ENCODE measurements at regions not wholly inside any gene's neighbourhood (a gene's known extent, or its start where the extent isn't known, plus 50 kb on each side); places are given as distances from the start of the nearest gene placed in this dataset.

DNA sequence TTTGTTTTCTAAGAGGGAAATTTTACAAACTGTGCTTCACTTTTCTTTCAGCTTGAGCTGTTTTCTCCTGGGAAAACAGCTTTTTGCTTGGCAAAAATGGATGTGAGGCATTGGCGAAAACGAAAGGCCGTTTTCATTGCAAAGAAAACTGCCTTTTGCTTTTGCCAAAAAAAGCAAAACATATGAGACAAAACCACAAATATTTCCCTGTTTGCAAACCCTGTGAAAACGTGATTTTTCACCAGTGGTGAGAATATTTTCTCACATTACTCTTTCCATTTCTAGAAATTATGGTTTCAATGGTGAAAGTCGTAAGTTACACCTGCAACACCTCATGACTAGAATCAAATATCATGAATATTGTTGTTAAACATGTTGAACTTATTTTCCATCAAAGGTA is 74.0 kb upstream of the ZBTB18 start:
- no peak for DNase-seq (ENCODE audit: low spot score)
- H3K27ac ChIP-seq: no peak overlapping the region

DNA sequence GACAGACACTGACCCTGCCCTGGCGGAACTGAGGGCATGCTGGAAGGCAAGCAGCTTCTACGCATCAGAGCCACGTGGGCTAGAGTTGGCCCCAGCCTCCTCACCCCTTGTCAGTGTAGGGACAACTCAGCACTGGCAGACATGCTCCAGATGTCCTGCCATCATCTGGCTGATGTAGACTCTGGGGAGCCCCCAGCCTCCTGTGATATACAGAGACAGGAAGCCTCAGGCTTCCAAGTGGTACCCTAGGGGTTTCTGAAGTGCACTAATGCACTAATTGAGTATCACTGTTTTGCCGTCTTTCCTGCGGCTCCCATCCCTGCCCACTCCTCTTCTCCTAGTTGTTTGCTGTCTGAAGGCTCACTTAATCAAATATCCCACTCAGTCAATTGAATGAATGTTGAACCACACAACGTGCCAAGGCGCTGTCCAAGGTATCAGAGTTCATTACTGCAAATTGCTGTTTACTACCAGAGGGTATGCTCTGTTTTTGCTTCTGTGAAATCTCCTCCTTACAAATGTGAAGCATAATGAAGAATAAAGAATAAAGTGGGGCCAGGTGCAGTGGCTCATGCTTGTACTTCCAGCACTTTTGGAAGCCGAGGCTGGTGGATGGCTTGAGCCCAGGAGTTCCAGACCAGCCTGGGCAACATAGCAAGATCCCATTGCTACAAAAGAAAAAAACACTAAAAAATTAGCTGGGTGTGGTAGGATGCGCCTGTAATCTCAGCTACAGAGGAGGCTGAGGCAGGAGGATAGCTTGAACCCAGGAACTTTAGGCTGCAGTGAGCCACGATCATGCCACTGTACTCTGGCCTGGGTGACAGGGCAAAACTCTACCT is 76.4 kb upstream of the ZBTB18 start:
- no peak overlapping the region for H3K27ac ChIP-seq
- H3K4me3 ChIP-seq: no peak overlapping the region
- DNase-seq (ENCODE audit: low spot score): no peak
- TF ChIP-seq, protein P1, sequence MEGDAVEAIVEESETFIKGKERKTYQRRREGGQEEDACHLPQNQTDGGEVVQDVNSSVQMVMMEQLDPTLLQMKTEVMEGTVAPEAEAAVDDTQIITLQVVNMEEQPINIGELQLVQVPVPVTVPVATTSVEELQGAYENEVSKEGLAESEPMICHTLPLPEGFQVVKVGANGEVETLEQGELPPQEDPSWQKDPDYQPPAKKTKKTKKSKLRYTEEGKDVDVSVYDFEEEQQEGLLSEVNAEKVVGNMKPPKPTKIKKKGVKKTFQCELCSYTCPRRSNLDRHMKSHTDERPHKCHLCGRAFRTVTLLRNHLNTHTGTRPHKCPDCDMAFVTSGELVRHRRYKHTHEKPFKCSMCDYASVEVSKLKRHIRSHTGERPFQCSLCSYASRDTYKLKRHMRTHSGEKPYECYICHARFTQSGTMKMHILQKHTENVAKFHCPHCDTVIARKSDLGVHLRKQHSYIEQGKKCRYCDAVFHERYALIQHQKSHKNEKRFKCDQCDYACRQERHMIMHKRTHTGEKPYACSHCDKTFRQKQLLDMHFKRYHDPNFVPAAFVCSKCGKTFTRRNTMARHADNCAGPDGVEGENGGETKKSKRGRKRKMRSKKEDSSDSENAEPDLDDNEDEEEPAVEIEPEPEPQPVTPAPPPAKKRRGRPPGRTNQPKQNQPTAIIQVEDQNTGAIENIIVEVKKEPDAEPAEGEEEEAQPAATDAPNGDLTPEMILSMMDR (IDR thresholded peaks at IDR 0.05): no peak

More for the DNA sequence above, 74.0 kb upstream of the ZBTB18 start:
- TF ChIP-seq, protein P1 (IDR thresholded peaks at IDR 0.05): no peak
- H3K4me3 ChIP-seq: no peak overlapping the region

DNA sequence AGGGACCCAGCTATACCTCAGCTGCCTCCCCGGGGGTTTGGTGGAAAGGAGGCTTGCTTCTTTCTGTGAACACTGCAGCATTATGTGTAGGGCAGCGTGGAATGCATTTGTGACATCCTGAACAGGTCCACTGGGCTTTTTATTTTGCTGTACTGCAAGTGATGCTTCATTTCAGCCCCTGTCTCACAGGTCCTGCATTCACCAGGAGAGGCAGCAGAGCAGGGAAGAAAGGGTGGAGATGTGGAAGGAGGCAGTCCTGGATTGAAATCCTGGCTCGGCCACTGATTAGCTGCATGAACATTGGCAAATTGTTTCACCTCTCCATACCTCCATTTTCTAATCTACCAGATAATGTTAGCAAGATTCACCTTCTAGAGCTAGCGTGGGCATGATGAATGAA is 77.9 kb upstream of the ZBTB18 start:
- no peak overlapping the region for H3K4me3 ChIP-seq
- H3K27ac ChIP-seq: no peak overlapping the region
- TF ChIP-seq, protein P1 (IDR thresholded peaks at IDR 0.05): no peak

DNA sequence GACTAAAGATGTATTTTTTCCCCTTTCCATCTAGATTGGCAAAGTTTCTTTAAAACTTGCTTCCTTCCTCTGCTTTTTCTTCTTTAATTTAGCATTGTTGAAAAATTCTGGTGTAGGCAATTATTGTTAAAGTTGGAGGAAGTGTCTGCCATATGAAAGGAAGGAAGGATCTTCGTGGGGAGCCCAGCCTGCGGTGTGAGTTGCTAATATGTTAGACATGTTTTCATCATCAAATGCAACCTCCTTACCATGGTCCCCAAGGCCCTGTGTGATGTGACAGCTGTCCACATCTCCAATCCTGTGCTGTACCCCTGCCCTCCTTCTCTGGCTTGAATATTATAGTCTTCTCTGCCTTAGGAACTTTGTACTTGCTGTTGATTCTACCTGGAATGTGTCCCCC is 81.0 kb upstream of the ZBTB18 start:
- Histone ChIP-seq H3K4me3 (no peak overlapping the region), H3K27ac (no peak overlapping the region)
- no peak for DNase-seq (ENCODE audit: low spot score)
- TF ChIP-seq, protein P1 (IDR thresholded peaks at IDR 0.05): no peak

More for the DNA sequence above, 77.9 kb upstream of the ZBTB18 start:
- DNase-seq (ENCODE audit: low spot score): no peak

DNA sequence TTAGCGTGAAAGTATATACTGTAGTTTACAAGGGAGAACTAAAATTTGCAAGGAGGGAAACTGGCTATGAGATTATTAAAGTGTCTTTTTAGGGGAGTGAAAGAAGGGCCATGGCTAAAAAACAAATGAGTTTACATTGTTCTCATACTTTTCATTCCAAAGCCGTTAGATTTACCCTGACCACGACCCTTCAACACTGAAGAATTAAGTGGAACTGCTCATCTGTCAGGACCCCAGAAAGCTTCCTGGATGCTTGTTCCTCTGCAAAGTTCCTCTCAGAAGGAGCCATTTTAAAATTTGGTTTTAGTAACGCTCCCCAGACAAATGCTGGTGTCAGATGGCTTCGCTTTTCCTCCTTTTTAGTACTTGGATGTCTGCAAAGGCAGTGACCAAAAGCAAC is 82.7 kb upstream of the ZBTB18 start:
- DNase-seq (ENCODE audit: low spot score): no peak
- no peak overlapping the region for H3K27ac ChIP-seq
- no peak overlapping the region for H3K4me3 ChIP-seq
- TF ChIP-seq, protein P1 (IDR thresholded peaks at IDR 0.05): no peak

DNA sequence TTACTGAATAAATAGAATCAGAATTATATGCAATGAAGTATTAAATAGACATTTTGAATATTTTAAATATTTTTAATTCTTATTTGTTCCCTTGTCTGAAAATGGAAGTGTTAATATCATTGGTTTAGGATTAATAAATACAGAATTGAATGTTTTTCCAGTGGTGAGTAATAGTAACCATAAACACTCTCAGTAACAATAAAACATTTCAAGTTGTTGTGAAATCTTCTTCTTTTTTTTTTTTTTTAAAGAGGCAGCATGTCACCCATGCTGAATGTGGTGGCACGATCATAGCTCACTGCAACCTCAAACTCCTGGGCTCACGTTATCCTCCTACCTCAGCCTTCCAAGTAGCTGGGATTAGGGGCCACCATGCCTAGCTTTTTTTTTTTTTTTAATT is 86.2 kb upstream of the ZBTB18 start:
- Histone ChIP-seq H3K4me3 (no peak overlapping the region), H3K27ac (no peak overlapping the region)
- DNase-seq (ENCODE audit: low spot score): no peak
- TF ChIP-seq, protein P1 (IDR thresholded peaks at IDR 0.05): no peak

- Histone ChIP-seq H3K4me3 (no peak overlapping the region), H3K27ac (no peak overlapping the region)
- no peak for DNase-seq (ENCODE audit: low spot score)
- TF ChIP-seq, protein P1 (IDR thresholded peaks at IDR 0.05): no peak
Measured at GRCh38 chr1:243963571-243963970, 87.5 kb upstream of the ZBTB18 start.
